ENCODE measurements at regions not wholly inside any gene's neighbourhood (a gene's known extent, or its start where the extent isn't known, plus 50 kb on each side); places are given as distances from the start of the nearest gene placed in this dataset.

- no peaks in the 10 kb centered on the region for H3K4me1 ChIP-seq
- H3K27me3 ChIP-seq = no peaks in the 10 kb centered on the region
- H3K9me3 ChIP-seq = no peaks in the 10 kb centered on the region
- no peak overlapping the region for H3K4me3 ChIP-seq
- intact Hi-C loops (cut with DNase I) = no loop called here
- DNase-seq (ENCODE audit: low spot score in 2 of 2) = no peak
- no peaks in the 10 kb centered on the region for H3K36me3 ChIP-seq
- TF ChIP-seq, protein P1, sequence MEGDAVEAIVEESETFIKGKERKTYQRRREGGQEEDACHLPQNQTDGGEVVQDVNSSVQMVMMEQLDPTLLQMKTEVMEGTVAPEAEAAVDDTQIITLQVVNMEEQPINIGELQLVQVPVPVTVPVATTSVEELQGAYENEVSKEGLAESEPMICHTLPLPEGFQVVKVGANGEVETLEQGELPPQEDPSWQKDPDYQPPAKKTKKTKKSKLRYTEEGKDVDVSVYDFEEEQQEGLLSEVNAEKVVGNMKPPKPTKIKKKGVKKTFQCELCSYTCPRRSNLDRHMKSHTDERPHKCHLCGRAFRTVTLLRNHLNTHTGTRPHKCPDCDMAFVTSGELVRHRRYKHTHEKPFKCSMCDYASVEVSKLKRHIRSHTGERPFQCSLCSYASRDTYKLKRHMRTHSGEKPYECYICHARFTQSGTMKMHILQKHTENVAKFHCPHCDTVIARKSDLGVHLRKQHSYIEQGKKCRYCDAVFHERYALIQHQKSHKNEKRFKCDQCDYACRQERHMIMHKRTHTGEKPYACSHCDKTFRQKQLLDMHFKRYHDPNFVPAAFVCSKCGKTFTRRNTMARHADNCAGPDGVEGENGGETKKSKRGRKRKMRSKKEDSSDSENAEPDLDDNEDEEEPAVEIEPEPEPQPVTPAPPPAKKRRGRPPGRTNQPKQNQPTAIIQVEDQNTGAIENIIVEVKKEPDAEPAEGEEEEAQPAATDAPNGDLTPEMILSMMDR (IDR thresholded peaks at IDR 0.05) = no peak
- H3K27ac ChIP-seq = no peak overlapping the region
Observed at GRCh38 chr3:35929158-35929557, 289.8 kb downstream of the ARPP21 start.

- TF ChIP-seq, protein P1 (IDR thresholded peaks at IDR 0.05) = no peak
- Histone ChIP-seq H3K4me1 (no peaks in the 10 kb centered on the region), H3K4me3 (no peak overlapping the region), H3K9me3 (no peaks in the 10 kb centered on the region), H3K27ac (no peak overlapping the region), H3K36me3 (no peaks in the 10 kb centered on the region), H3K27me3 (no peaks in the 10 kb centered on the region)
- intact Hi-C loops (cut with DNase I) = no loop called here
- DNase-seq (ENCODE audit: low spot score in 2 of 2) = no peak
Observed at GRCh38 chr3:35931867-35932266, 292.5 kb downstream of the ARPP21 start.

DNA sequence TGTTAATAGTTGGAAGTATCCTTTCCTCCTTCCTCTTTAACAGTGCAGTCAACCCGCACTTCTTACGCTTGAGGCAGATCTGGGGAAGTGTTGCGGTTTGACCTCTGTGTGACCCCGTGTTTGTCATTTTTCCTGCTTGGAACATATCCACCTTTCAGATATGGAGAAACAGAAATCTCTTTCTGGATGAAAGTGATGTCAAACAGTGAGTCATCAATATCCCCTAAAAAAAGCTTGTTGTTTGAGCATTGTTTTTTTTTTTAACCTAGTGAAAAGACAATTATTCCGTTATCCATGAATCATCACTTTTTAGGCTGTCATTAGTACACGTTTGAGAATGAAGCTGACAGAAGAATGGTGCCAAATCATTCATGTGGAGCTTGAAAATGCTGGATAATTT, 293.7 kb downstream of the ARPP21 start:
- intact Hi-C loops (cut with DNase I) = no loop called here
- TF ChIP-seq, protein P1 (IDR thresholded peaks at IDR 0.05) = no peak
- H3K4me1 ChIP-seq = no peaks in the 10 kb centered on the region
- H3K27me3 ChIP-seq = no peaks in the 10 kb centered on the region
- no peaks in the 10 kb centered on the region for H3K36me3 ChIP-seq
- H3K4me3 ChIP-seq = no peak overlapping the region
- no peaks in the 10 kb centered on the region for H3K9me3 ChIP-seq
- H3K27ac ChIP-seq = no peak overlapping the region
- no peak for DNase-seq (ENCODE audit: low spot score in 2 of 2)

DNA sequence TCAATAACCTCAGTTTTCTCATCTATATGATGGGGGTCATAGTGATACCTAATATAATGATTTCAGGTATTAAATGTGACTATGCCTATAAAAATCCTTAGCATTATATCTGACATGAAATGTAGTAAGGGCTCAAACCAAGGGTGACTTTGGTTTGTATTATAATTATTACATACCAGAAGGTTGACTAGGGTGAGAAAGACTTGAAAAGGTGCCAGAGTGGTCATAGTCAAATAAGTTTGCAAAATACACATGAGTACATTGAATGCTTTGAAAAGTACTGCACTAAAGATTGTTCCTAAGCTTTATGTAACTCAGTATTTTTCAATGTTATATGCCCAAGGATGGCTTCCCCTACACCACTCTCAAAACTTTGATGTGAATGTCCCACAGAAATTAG, 297.2 kb downstream of the ARPP21 start:
- H3K27me3 ChIP-seq = no peaks in the 10 kb centered on the region
- intact Hi-C loops (cut with DNase I) = no loop called here
- no peaks in the 10 kb centered on the region for H3K9me3 ChIP-seq
- H3K27ac ChIP-seq = no peak overlapping the region
- H3K4me3 ChIP-seq = no peak overlapping the region
- no peak for DNase-seq (ENCODE audit: low spot score in 2 of 2)
- H3K36me3 ChIP-seq = no peaks in the 10 kb centered on the region
- TF ChIP-seq, protein P1 (IDR thresholded peaks at IDR 0.05) = no peak
- H3K4me1 ChIP-seq = no peaks in the 10 kb centered on the region

GRCh38 chr3:35944926-35945710, 305.8 kb downstream of the ARPP21 start:
- intact Hi-C loops (cut with DNase I) = no loop called here

More at GRCh38 chr3:35944926-35945710, 305.8 kb downstream of the ARPP21 start:
- no peaks in the 10 kb centered on the region for H3K27me3 ChIP-seq
- no peaks in the 10 kb centered on the region for H3K9me3 ChIP-seq
- H3K27ac ChIP-seq = no peak overlapping the region
- no peaks in the 10 kb centered on the region for H3K36me3 ChIP-seq
- no peaks in the 10 kb centered on the region for H3K4me1 ChIP-seq
- TF ChIP-seq, protein P1 (IDR thresholded peaks at IDR 0.05) = no peak
- no peak overlapping the region for H3K4me3 ChIP-seq
- no peak for DNase-seq (ENCODE audit: low spot score in 2 of 2)
